ENCODE measurements at regions not wholly inside any gene's neighbourhood (a gene's known extent, or its start where the extent isn't known, plus 50 kb on each side); places are given as distances from the start of the nearest gene placed in this dataset.

GRCh38 chr14:42421377-42422078 is 814.9 kb downstream of the LRFN5 start:
- H3K4me2 ChIP-seq (ENCODE audit: low read length, poor library complexity, severe bottlenecking) = no peak overlapping the region
- no peak overlapping the region for H2BK5ac ChIP-seq (ENCODE audit: low read depth, low read length, poor library complexity, severe bottlenecking)
- H4K91ac ChIP-seq (ENCODE audit: low read length) = no peak overlapping the region
- H3K18ac ChIP-seq (ENCODE audit: low read depth in 1 of 2, low read length in 2 of 2) = no peak overlapping the region
- H3K4me3 ChIP-seq (ENCODE audit: insufficient read depth in 1 of 2, low read depth in 1 of 2, low read length in 2 of 2) = no peak overlapping the region
- no peak overlapping the region for H2BK15ac ChIP-seq (ENCODE audit: low read depth, poor library complexity, severe bottlenecking)
- H3K9me3 ChIP-seq (ENCODE audit: control insufficient read depth, low read length) = no peaks in the 10 kb centered on the region
- no peak overlapping the region for H2BK12ac ChIP-seq (ENCODE audit: low read length in 2 of 2)
- H2BK120ac ChIP-seq (ENCODE audit: low read depth, low read length) = no peak overlapping the region
- H3K79me1 ChIP-seq (replicated peaks; ENCODE audit: low read length, poor library complexity, severe bottlenecking) = no peaks in the 10 kb centered on the region
- H3K9ac ChIP-seq (ENCODE audit: low read length) = no peak overlapping the region
- H3K27ac ChIP-seq (ENCODE audit: low read length, poor library complexity, severe bottlenecking) = no peak overlapping the region
- H3K4me1 ChIP-seq (ENCODE audit: control insufficient read depth, insufficient read depth, low read depth, low read length) = no peaks in the 10 kb centered on the region
- no peak for DNase-seq
- H3K23ac ChIP-seq (ENCODE audit: low read length in 2 of 2) = no peak overlapping the region
- no peak overlapping the region for H3K4ac ChIP-seq (ENCODE audit: low read depth in 1 of 2, low read length in 2 of 2)
- no peak overlapping the region for H2AFZ ChIP-seq (ENCODE audit: low read depth, low read length)
- H3K36me3 ChIP-seq (ENCODE audit: control insufficient read depth in 1 of 2, insufficient read depth in 2 of 2, low read depth in 1 of 2, low read length in 2 of 2) = no peaks in the 10 kb centered on the region
- H3K14ac ChIP-seq (ENCODE audit: low read length in 2 of 2) = no peak overlapping the region
- H3K27me3 ChIP-seq (ENCODE audit: control insufficient read depth in 1 of 2, insufficient read depth in 1 of 2, low read length in 2 of 2) = no peaks in the 10 kb centered on the region
- no peak overlapping the region for H2AK5ac ChIP-seq (ENCODE audit: low read length, severe bottlenecking)
- H4K8ac ChIP-seq (ENCODE audit: low read length) = no peak overlapping the region
- WGBS = 94% methylated on average over 4 of the region's 4 CpGs

- no peaks in the 10 kb centered on the region for H3K27me3 ChIP-seq (ENCODE audit: control insufficient read depth in 1 of 2, insufficient read depth in 1 of 2, low read length in 2 of 2)
- no peak overlapping the region for H3K4me3 ChIP-seq (ENCODE audit: insufficient read depth in 1 of 2, low read depth in 1 of 2, low read length in 2 of 2)
- H2BK15ac ChIP-seq (ENCODE audit: low read depth, poor library complexity, severe bottlenecking) = no peak overlapping the region
- no peak overlapping the region for H3K27ac ChIP-seq (ENCODE audit: low read length, poor library complexity, severe bottlenecking)
- H2BK120ac ChIP-seq (ENCODE audit: low read depth, low read length) = no peak overlapping the region
- no peak overlapping the region for H3K14ac ChIP-seq (ENCODE audit: low read length in 2 of 2)
- WGBS = no CpG with 5 or more reads among the region's 1 CpG
- no peak overlapping the region for H2AK5ac ChIP-seq (ENCODE audit: low read length, severe bottlenecking)
- no peak overlapping the region for H2BK5ac ChIP-seq (ENCODE audit: low read depth, low read length, poor library complexity, severe bottlenecking)
- no peak overlapping the region for H4K8ac ChIP-seq (ENCODE audit: low read length)
- no peak overlapping the region for H3K18ac ChIP-seq (ENCODE audit: low read depth in 1 of 2, low read length in 2 of 2)
- no peak overlapping the region for H2AFZ ChIP-seq (ENCODE audit: low read depth, low read length)
- no peaks in the 10 kb centered on the region for H3K4me1 ChIP-seq (ENCODE audit: control insufficient read depth, insufficient read depth, low read depth, low read length)
- no peak overlapping the region for H4K91ac ChIP-seq (ENCODE audit: low read length)
- no peaks in the 10 kb centered on the region for H3K79me1 ChIP-seq (replicated peaks; ENCODE audit: low read length, poor library complexity, severe bottlenecking)
- no peak for DNase-seq
- no peak overlapping the region for H2BK12ac ChIP-seq (ENCODE audit: low read length in 2 of 2)
- H3K4ac ChIP-seq (ENCODE audit: low read depth in 1 of 2, low read length in 2 of 2) = no peak overlapping the region
- no peaks in the 10 kb centered on the region for H3K36me3 ChIP-seq (ENCODE audit: control insufficient read depth in 1 of 2, insufficient read depth in 2 of 2, low read depth in 1 of 2, low read length in 2 of 2)
- H3K4me2 ChIP-seq (ENCODE audit: low read length, poor library complexity, severe bottlenecking) = no peak overlapping the region
- no peak overlapping the region for H3K23ac ChIP-seq (ENCODE audit: low read length in 2 of 2)
- H3K9me3 ChIP-seq (ENCODE audit: control insufficient read depth, low read length) = no peaks in the 10 kb centered on the region
- H3K9ac ChIP-seq (ENCODE audit: low read length) = no peak overlapping the region
These were observed 813.4 kb downstream of the LRFN5 start for GRCh38 chr14:42420071-42420470.

DNA sequence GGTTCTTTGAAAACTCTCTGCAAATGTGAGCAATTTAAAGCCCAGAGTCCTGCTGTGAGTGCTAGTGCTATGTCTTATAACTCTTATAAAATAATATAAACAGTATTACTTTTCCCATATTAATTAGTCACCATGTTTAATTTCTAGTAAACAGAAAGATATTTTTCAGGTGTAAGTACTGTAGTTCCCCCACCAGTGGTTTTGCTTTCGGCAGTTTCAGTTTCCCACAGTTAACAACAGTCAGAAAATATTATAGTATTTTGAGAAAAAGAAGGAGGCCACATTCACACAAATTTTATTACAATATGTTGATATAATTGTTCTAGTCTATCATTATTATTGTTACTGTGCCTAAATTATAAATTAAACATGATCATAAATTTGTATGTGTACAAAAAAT is 800.5 kb downstream of the LRFN5 start:
- DNase-seq = no peak
- H3K9me3 ChIP-seq (ENCODE audit: control insufficient read depth, low read length) = no peaks in the 10 kb centered on the region
- no CpG with 5 or more reads among the region's 1 CpG for WGBS
- H3K36me3 ChIP-seq (ENCODE audit: control insufficient read depth in 1 of 2, insufficient read depth in 2 of 2, low read depth in 1 of 2, low read length in 2 of 2) = no peaks in the 10 kb centered on the region
- H3K4ac ChIP-seq (ENCODE audit: low read depth in 1 of 2, low read length in 2 of 2) = no peak overlapping the region
- no peak overlapping the region for H2BK15ac ChIP-seq (ENCODE audit: low read depth, poor library complexity, severe bottlenecking)
- H3K27me3 ChIP-seq (ENCODE audit: control insufficient read depth in 1 of 2, insufficient read depth in 1 of 2, low read length in 2 of 2) = no peaks in the 10 kb centered on the region
- H3K4me2 ChIP-seq (ENCODE audit: low read length, poor library complexity, severe bottlenecking) = no peak overlapping the region
- H3K27ac ChIP-seq (ENCODE audit: low read length, poor library complexity, severe bottlenecking) = no peak overlapping the region
- no peak overlapping the region for H2AK5ac ChIP-seq (ENCODE audit: low read length, severe bottlenecking)
- H3K23ac ChIP-seq (ENCODE audit: low read length in 2 of 2) = no peak overlapping the region
- no peak overlapping the region for H3K14ac ChIP-seq (ENCODE audit: low read length in 2 of 2)
- no peak overlapping the region for H3K9ac ChIP-seq (ENCODE audit: low read length)
- H3K4me1 ChIP-seq (ENCODE audit: control insufficient read depth, insufficient read depth, low read depth, low read length) = no peaks in the 10 kb centered on the region
- H3K18ac ChIP-seq (ENCODE audit: low read depth in 1 of 2, low read length in 2 of 2) = no peak overlapping the region
- H3K79me1 ChIP-seq (replicated peaks; ENCODE audit: low read length, poor library complexity, severe bottlenecking) = no peaks in the 10 kb centered on the region
- no peak overlapping the region for H2BK12ac ChIP-seq (ENCODE audit: low read length in 2 of 2)
- H2AFZ ChIP-seq (ENCODE audit: low read depth, low read length) = no peak overlapping the region
- H2BK5ac ChIP-seq (ENCODE audit: low read depth, low read length, poor library complexity, severe bottlenecking) = no peak overlapping the region
- H3K4me3 ChIP-seq (ENCODE audit: insufficient read depth in 1 of 2, low read depth in 1 of 2, low read length in 2 of 2) = no peak overlapping the region
- no peak overlapping the region for H2BK120ac ChIP-seq (ENCODE audit: low read depth, low read length)
- no peak overlapping the region for H4K8ac ChIP-seq (ENCODE audit: low read length)
- H4K91ac ChIP-seq (ENCODE audit: low read length) = no peak overlapping the region

GRCh38 chr14:42391146-42391834 is 784.6 kb downstream of the LRFN5 start:
- Histone ChIP-seq H2AK5ac (ENCODE audit: low read length, severe bottlenecking) (no peak overlapping the region), H3K9ac (ENCODE audit: low read length) (no peak overlapping the region), H3K79me1 (replicated peaks; ENCODE audit: low read length, poor library complexity, severe bottlenecking) (no peaks in the 10 kb centered on the region), H3K9me3 (ENCODE audit: control insufficient read depth, low read length) (no peaks in the 10 kb centered on the region), H3K4ac (ENCODE audit: low read depth in 1 of 2, low read length in 2 of 2) (no peak overlapping the region), H3K27me3 (ENCODE audit: control insufficient read depth in 1 of 2, insufficient read depth in 1 of 2, low read length in 2 of 2) (no peaks in the 10 kb centered on the region), H3K4me1 (ENCODE audit: control insufficient read depth, insufficient read depth, low read depth, low read length) (no peaks in the 10 kb centered on the region), H3K36me3 (ENCODE audit: control insufficient read depth in 1 of 2, insufficient read depth in 2 of 2, low read depth in 1 of 2, low read length in 2 of 2) (no peaks in the 10 kb centered on the region), H4K91ac (ENCODE audit: low read length) (no peak overlapping the region), H2BK5ac (ENCODE audit: low read depth, low read length, poor library complexity, severe bottlenecking) (no peak overlapping the region), H3K27ac (ENCODE audit: low read length, poor library complexity, severe bottlenecking) (no peak overlapping the region), H3K4me2 (ENCODE audit: low read length, poor library complexity, severe bottlenecking) (no peak overlapping the region), H2BK12ac (ENCODE audit: low read length in 2 of 2) (no peak overlapping the region), H4K8ac (ENCODE audit: low read length) (no peak overlapping the region), H2BK120ac (ENCODE audit: low read depth, low read length) (no peak overlapping the region), H3K14ac (ENCODE audit: low read length in 2 of 2) (no peak overlapping the region), H2AFZ (ENCODE audit: low read depth, low read length) (no peak overlapping the region), H2BK15ac (ENCODE audit: low read depth, poor library complexity, severe bottlenecking) (no peak overlapping the region), H3K4me3 (ENCODE audit: insufficient read depth in 1 of 2, low read depth in 1 of 2, low read length in 2 of 2) (no peak overlapping the region), H3K18ac (ENCODE audit: low read depth in 1 of 2, low read length in 2 of 2) (no peak overlapping the region), H3K23ac (ENCODE audit: low read length in 2 of 2) (no peak overlapping the region)
- no peak for DNase-seq
- no CpG with 5 or more reads among the region's 3 CpGs for WGBS

All from mesenchymal stem cell (in vitro differentiated cells and primary cell).